Peyer's patch (tissue), 4 donors: ENCODE measurements at regions not wholly inside any gene's neighbourhood (a gene's known extent, or its start where the extent isn't known, plus 50 kb on each side); places are given as distances from the start of the nearest gene placed in this dataset.

Source experiments
- CTCF ChIP-seq, 6 experiments: fragments of 450-650 bp in 4 of 6; fragments of 200-600 bp in 2 of 6; sonication (generic) in 1 of 6; IDR thresholded peaks; one replicate each; pipeline ENCODE4 v1.5.1; 2017 to 2019; ENCODE audit warnings: antibody characterized with exemption in 6 of 6, mild to moderate bottlenecking in 3 of 6, moderate library complexity in 1 of 6
- POLR2A ChIP-seq, 2 donors: fragments of 450-650 bp; IDR thresholded peaks; one replicate each; pipeline ENCODE4 v1.5.1; 2017; ENCODE audit warnings: antibody characterized with exemption in 2 of 2, mild to moderate bottlenecking in 2 of 2, moderate library complexity in 2 of 2

GRCh38 chr6:23524548-23524947 lies 601.5 kb upstream of the NRSN1 start:
- TF ChIP-seq CTCF (IDR thresholded peaks at IDR 0.05) (no peak), POLR2A (IDR thresholded peaks at IDR 0.05) (no peak)
